DND-41 (cell line): ENCODE measurements at regions not wholly inside any gene's neighbourhood (a gene's known extent, or its start where the extent isn't known, plus 50 kb on each side); places are given as distances from the start of the nearest gene placed in this dataset.

Source experiments
- ATAC-seq: fragments of 200-7000 bp; cut with Tn5 transposase; 3 replicates; pipeline ENCODE4 v1.9.1; 2021; ENCODE audit warnings: low read depth; ENCODE audit not compliant: insufficient read depth
- DNase-seq: peaks from one replicate; pipeline ENCODE4 v3.0.0-alpha.2; 2020
- H2AFZ ChIP-seq: 2 replicates; pipeline ENCODE4 v1.6.0; 2012; ENCODE audit warnings: low read depth, low read length
- H3K27ac ChIP-seq: 2 replicates; pipeline ENCODE4 v1.5.1; 2012; ENCODE audit warnings: low read length, inconsistent platforms
- H3K27me3 ChIP-seq: fragments of 200-600 bp; sonication (generic); 2 replicates; pipeline ENCODE4 v1.6.0; 2012; ENCODE audit warnings: low read length, mild to moderate bottlenecking, inconsistent platforms; ENCODE audit not compliant: insufficient read depth, poor library complexity
- H3K36me3 ChIP-seq: 2 replicates; pipeline ENCODE4 v1.5.1; 2012; ENCODE audit warnings: low read length, inconsistent platforms; ENCODE audit not compliant: insufficient read depth
- H3K4me1 ChIP-seq: 2 replicates; pipeline ENCODE4 v1.5.1; 2012; ENCODE audit warnings: mild to moderate bottlenecking, low read length; ENCODE audit not compliant: insufficient read depth
- H3K4me2 ChIP-seq: 2 replicates; pipeline ENCODE4 v1.6.0; 2012; ENCODE audit warnings: mild to moderate bottlenecking, moderate library complexity, low read length, inconsistent platforms; ENCODE audit not compliant: insufficient read depth
- H3K4me3 ChIP-seq, 2 experiments: fragments of 200-600 bp in 1 of 2; shearing (Covaris generic) in 1 of 2; 2 replicates each; pipeline ENCODE4 v1.5.1; 2012 to 2016; ENCODE audit warnings: inconsistent platforms in 2 of 2, low read length in 2 of 2, mild to moderate bottlenecking in 2 of 2, low read depth in 1 of 2, moderate library complexity in 1 of 2
- H3K79me2 ChIP-seq: 2 replicates; pipeline ENCODE4 v1.6.0; 2012; ENCODE audit warnings: low read length, inconsistent platforms; ENCODE audit not compliant: insufficient read depth
- H3K9ac ChIP-seq: 2 replicates; pipeline ENCODE4 v1.6.0; 2012; ENCODE audit warnings: low read depth, mild to moderate bottlenecking, inconsistent platforms, low read length, moderate library complexity
- H3K9me3 ChIP-seq: 2 replicates; pipeline ENCODE4 v1.5.1; 2012; ENCODE audit warnings: low read length, moderate library complexity, mild to moderate bottlenecking, inconsistent platforms; ENCODE audit not compliant: insufficient read depth, severe bottlenecking
- H4K20me1 ChIP-seq: 2 replicates; pipeline ENCODE4 v1.6.0; 2012; ENCODE audit warnings: low read length; ENCODE audit not compliant: insufficient read depth
- CTCF ChIP-seq: IDR thresholded peaks from 2 replicates; pipeline ENCODE4 v1.5.1; 2012; ENCODE audit warnings: borderline replicate concordance, low read length, moderate library complexity, mild to moderate bottlenecking; ENCODE audit not compliant: poor library complexity, severe bottlenecking; ENCODE audit errors: extremely low read depth
- EZH2 ChIP-seq: IDR thresholded peaks from 3 replicates; pipeline ENCODE4 v1.6.1; 2012; ENCODE audit warnings: borderline replicate concordance, low read depth, mild to moderate bottlenecking, moderate library complexity, low read length, inconsistent platforms; ENCODE audit not compliant: severe bottlenecking

- Histone ChIP-seq H3K4me1 (no peaks in the 10 kb centered on the region), H3K4me2 (no peak overlapping the region), H3K4me3 (no peak overlapping the region), H2AFZ (no peak overlapping the region), H3K9me3 (no peaks in the 10 kb centered on the region), H4K20me1 (no peaks in the 10 kb centered on the region), H3K27me3 (no peaks in the 10 kb centered on the region), H3K79me2 (no peaks in the 10 kb centered on the region), H3K36me3 (no peaks in the 10 kb centered on the region), H3K9ac (no peak overlapping the region), H3K27ac (no peak overlapping the region)
- no peak for DNase-seq
- no peak for ATAC-seq
- TF ChIP-seq CTCF (no peak), EZH2 (no peak)
Observed at GRCh38 chr13:26459276-26460131, 98.0 kb upstream of the WASF3 start.

- Histone ChIP-seq H3K27ac (no peak overlapping the region), H3K36me3 (no peaks in the 10 kb centered on the region), H3K4me1 (no peaks in the 10 kb centered on the region), H2AFZ (no peak overlapping the region), H3K9ac (no peak overlapping the region), H4K20me1 (no peaks in the 10 kb centered on the region), H3K9me3 (no peaks in the 10 kb centered on the region), H3K4me2 (no peak overlapping the region), H3K27me3 (no peaks in the 10 kb centered on the region), H3K4me3 (no peak overlapping the region), H3K79me2 (no peaks in the 10 kb centered on the region)
- DNase-seq, result no peak
- ATAC-seq, result no peak
- no peak for TF ChIP-seq EZH2
- no peak for TF ChIP-seq CTCF
Observed at GRCh38 chr13:26460648-26461047, 96.8 kb upstream of the WASF3 start.

- no peaks in the 10 kb centered on the region for H3K9me3 ChIP-seq
- TF ChIP-seq CTCF (no peak), EZH2 (no peak)
- ATAC-seq (no peak), DNase-seq (no peak)
- H3K36me3 ChIP-seq, result no peaks in the 10 kb centered on the region
- no peak overlapping the region for H3K4me3 ChIP-seq
- no peaks in the 10 kb centered on the region for H3K79me2 ChIP-seq
- no peak overlapping the region for H2AFZ ChIP-seq
- H3K4me1 ChIP-seq, result no peaks in the 10 kb centered on the region
- no peaks in the 10 kb centered on the region for H4K20me1 ChIP-seq
- no peak overlapping the region for H3K4me2 ChIP-seq
- peaks cover 2% of the 10 kb centered on the region for H3K27me3 ChIP-seq
- H3K9ac ChIP-seq, result no peak overlapping the region
- H3K27ac ChIP-seq, result no peak overlapping the region
Observed at GRCh38 chr13:26463296-26463695, 94.2 kb upstream of the WASF3 start.
